Skin epidermis (tissue), 12 donors: ENCODE measurements at regions not wholly inside any gene's neighbourhood (a gene's known extent, or its start where the extent isn't known, plus 50 kb on each side); places are given as distances from the start of the nearest gene placed in this dataset.
"Not testable (repeated sequence)": the region's sequence is repeated elsewhere in the genome, so short reads cannot be mapped to it uniquely, and the experiment has no call there.

Experiments used
- H3K27ac ChIP-seq, 21 experiments: fragments of 200-600 bp; sonication (generic) in 11 of 21; one replicate each; pipeline ENCODE4 v1.5.0; 2020; ENCODE audit warnings: mild to moderate bottlenecking in 3 of 21, inconsistent platforms in 2 of 21, moderate library complexity in 2 of 21
- H3K4me3 ChIP-seq, 7 experiments: fragments of 200-600 bp; sonication (generic) in 2 of 7; one replicate each; pipeline ENCODE4 v1.5.0; 2020; ENCODE audit warnings: inconsistent platforms in 2 of 7, mild to moderate bottlenecking in 2 of 7, moderate library complexity in 1 of 7

- no peak overlapping the region for H3K27ac ChIP-seq
- H3K4me3 ChIP-seq, result no peak overlapping the region
Measured at GRCh38 chr4:106607558-106607957, 239.0 kb upstream of the GIMD1 start.

DNA sequence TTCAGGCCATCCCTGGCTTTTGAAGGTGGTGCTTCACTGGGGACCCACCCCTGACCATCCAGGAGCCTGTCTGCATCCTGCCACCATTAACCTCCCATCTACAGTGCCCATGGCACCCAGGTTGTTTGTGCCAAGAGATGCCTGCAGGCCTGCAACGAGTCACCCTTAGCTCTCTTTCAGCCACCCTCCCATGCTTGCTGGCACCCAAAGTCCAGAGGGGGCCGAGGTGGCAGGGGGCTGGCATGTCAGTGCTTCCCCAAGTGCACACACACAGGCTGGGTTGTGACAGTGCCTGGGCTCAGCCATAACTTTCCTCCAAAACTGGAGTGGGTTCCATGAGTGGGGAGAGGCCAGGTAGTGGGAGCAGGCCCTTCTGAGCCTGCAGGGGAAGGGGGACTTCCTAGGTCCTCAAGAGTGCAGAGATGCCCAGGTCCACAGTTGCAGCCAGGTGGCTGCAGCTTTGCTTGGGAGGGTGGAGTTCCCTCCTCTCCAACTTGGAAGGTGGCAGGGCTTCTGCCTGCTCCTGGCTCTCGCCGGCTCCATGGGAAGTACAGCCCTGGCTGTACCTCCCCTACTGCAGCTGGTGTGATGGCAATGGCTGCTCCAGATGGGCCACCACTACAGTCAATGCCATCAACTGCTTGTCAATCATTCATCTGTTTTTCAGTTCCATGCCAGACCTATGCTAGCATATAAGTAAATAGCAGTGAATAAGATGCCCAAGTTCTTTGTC is 235.9 kb upstream of the GIMD1 start:
- H3K4me3 ChIP-seq, result no peak overlapping the region
- no peak overlapping the region for H3K27ac ChIP-seq

- no peak overlapping the region for H3K27ac ChIP-seq
- H3K4me3 ChIP-seq, result no peak overlapping the region
Measured at GRCh38 chr4:106603471-106603870, 234.9 kb upstream of the GIMD1 start.

DNA sequence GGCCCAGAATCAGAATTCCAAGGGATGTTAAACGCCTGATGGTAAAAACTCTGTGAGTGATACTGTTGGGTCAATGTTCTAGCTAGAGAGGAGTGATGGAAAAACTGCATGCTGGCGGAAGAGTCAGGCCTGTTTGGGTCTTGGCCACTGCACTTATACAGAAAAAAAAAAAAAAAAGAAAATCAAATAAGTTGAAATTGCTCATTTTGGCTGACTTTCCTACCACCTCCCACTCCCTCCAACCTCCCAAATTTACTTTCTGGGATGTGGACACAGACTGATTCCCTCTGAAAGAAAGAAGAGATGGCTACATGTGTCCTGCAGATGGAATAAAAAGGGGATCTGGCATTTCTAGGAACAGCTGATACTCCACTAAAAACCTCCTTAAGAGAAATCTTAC is 234.1 kb upstream of the GIMD1 start:
- Histone ChIP-seq H3K27ac (no peak overlapping the region), H3K4me3 (no peak overlapping the region)

DNA sequence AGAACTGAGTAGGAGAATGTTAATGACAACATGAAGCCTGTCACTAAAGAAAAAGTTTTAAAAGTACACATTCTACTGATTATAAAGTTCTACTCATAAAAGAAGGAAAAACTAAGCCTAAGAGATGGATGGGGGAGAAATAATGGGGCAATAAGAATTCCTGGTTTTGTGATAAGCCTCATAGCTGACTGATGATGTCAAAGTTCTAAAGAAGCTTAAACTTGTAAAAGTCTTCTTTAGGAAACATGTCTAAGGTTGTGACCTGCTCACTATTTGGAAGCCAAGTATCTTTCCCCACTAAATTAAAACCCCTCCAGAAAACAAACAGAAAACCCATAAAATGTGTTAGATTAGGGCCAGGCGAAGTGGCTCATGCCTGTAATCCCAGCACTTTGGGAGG is 232.9 kb upstream of the GIMD1 start:
- Histone ChIP-seq H3K4me3 (no peak overlapping the region), H3K27ac (no peak overlapping the region)

DNA sequence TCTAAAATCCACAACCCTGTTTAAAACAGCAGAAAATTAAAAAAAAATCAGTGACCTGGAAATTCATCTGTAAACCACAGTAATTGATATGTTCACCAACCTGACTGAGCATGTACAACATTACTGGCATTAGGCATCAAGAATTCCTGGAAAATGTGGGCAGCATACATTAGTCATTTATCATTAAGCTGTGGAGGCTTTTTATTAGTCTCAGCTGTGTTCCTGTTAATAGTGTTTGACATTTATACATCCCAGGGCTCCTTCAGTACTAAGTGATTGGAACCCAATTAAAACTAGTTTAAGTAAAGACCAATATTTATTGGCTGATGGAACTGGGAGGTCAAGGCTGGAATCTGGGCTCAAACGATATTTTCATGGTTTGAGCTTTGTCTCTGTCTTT is 227.3 kb upstream of the GIMD1 start:
- H3K27ac ChIP-seq, result no peak overlapping the region
- no peak overlapping the region for H3K4me3 ChIP-seq

- Histone ChIP-seq H3K27ac (no peak overlapping the region), H3K4me3 (no peak overlapping the region)
Measured at GRCh38 chr4:106594291-106594952, 225.8 kb upstream of the GIMD1 start.

GRCh38 chr4:106588891-106589290 is 220.3 kb upstream of the GIMD1 start:
- Histone ChIP-seq H3K27ac (no peak overlapping the region), H3K4me3 (no peak overlapping the region)

DNA sequence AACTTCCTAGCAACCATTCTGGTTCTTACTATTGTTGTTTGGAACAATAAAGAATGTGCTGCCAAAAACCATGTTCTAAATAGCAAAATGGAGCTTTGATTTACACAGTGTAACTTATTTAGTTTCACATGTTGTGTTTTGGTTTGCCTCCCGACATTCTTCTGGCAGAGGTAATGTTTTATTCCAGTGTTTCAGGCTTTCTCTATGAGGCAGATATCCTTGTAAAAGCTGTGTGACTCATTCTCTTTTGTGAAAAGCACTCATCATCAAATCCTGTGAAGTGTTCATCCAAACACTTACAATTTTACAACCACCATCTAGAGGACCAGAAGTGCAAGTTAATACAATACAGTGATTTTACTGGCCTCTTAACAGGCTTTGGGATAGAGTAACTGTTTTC is 219.0 kb upstream of the GIMD1 start:
- Histone ChIP-seq H3K4me3 (no peak overlapping the region), H3K27ac (peak overlapping the region in 1 of 21 experiments; percentile 33)

DNA sequence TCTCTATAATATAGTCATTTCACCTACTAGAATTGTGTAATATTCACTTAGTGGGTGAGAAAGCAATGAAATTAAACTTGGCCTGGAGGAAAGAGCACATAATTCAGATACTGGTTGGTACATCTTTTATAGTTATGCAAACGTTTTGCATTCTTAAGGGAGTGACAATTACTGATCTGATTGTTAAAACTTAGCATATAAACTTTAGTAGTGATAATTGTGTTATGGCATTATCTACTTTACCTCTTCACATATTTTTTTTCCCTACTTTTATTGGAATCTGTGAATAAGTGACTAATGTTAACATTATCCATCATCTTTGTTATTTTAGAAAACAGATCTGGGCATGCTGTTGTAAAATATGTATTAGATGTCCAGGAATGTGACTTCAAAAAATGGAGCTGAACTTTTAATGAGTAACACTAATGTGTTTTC is 217.4 kb upstream of the GIMD1 start:
- no peak overlapping the region for H3K4me3 ChIP-seq
- no peak overlapping the region for H3K27ac ChIP-seq

DNA sequence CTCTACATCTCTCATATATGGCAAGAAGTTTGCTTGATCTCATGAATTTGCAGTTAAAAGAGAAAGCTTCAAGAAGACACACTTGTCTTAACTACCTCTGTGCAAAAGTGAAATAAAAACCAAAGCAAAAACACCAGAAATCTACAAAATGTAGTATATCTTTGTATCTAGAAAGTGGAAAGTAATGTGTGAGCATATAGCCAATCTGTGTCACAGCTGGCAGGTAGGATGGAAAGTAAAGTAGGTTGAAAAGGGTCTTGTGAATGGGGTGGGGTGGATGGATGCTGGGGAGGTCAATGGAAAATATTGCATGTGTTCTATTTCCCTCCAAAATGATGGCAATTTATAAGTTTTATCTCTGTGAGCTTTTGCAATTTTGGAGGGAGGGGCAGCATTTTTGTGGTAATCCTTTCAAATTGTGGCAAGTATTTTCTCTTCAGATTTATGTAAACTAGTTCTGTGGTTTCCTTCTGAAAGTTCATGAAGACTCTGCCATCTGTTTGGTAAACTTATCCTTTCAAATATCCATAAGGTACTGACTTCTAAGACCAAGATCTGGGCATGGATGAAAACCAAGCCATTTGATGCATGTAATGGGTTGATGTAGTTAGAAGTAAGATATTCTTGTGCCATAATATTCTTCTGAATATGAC is 215.9 kb upstream of the GIMD1 start:
- Histone ChIP-seq H3K27ac (peak overlapping the region in 1 of 21 experiments; percentile 50), H3K4me3 (no peak overlapping the region)

DNA sequence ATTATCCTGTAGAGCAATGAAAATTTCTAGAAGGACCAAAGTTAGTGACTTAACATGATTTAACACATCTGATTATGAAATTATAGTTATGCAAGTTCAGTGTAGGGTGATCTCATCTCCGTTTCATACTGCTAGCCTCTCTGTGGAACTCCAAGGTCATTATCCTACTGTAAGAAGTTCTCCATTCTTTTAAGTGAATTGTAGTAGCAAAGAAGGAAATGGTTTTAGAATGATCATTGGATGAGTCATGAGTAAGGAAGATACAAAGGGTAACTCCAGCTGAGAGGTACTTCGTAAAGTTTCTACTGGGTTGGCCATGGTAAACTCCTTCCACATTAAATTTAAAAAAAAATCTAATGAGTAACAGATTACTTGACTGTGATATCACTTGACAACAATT is 215.0 kb upstream of the GIMD1 start:
- no peak overlapping the region for H3K27ac ChIP-seq
- H3K4me3 ChIP-seq, result no peak overlapping the region

- Histone ChIP-seq H3K27ac (no peak overlapping the region), H3K4me3 (no peak overlapping the region)
Measured at GRCh38 chr4:106583108-106583507, 214.5 kb upstream of the GIMD1 start.

DNA sequence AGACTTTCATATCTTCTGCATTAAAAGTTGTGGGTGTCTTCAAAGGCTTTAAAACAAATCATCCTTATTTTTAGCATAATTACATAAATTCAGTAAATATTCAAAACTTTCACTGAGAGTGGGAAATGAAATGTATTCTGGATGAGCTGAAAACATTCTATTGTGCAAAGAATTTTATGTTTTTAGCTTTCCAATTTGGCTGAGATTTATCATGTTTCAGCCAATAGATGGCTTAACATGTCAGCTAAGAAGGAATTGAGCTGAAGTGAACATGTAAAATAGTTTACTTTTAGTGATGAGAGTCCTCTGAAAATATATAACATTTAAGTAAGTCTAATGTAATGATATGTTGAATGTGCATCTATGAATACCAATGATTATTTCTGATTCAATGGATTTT is 213.5 kb upstream of the GIMD1 start:
- Histone ChIP-seq H3K4me3 (no peak overlapping the region), H3K27ac (no peak overlapping the region)

GRCh38 chr4:106579236-106579635 is 210.7 kb upstream of the GIMD1 start:
- no peak overlapping the region for H3K27ac ChIP-seq
- H3K4me3 ChIP-seq, result no peak overlapping the region

DNA sequence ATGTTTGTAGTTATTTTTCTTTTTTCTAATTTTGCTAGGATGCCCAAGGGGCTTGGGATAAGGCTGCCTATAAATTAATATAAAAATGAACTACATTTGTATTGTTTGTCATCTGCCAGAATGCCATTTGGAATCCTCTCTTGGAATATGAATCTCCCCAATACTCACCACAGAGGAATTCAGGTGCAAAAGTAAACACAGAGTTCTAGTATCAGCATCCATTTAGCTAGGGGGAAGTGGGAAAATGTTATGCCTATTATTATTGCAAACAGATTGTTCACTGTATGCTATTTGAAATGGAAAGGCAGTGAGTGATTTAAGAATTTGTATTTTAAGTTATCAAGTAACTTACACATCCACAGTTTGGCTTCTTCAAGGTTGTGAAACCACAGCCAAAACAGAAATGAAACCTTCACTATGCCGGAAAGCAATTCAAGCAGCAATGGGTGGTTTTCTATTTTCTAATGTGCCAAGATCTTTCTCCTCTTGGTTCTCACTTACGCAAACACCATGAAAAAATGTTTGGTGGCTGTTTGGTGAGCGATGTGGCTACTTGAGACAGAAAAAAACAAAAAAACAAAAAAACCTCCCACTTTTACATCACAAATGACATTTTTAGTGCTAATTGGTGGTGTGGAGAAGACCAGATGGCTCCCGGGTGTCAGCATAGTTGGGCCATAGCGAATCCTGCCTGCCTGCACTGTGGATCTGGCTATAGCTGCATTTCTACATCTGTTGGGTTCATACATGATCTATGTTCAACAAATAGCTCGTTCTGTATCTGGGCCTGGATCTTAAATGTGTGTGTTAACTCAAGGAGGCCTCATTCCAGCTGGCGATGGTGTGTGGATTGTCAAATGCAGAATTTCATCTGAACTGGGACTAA is 200.8 kb upstream of the GIMD1 start:
- no peak overlapping the region for H3K4me3 ChIP-seq
- H3K27ac ChIP-seq, result no peak overlapping the region

DNA sequence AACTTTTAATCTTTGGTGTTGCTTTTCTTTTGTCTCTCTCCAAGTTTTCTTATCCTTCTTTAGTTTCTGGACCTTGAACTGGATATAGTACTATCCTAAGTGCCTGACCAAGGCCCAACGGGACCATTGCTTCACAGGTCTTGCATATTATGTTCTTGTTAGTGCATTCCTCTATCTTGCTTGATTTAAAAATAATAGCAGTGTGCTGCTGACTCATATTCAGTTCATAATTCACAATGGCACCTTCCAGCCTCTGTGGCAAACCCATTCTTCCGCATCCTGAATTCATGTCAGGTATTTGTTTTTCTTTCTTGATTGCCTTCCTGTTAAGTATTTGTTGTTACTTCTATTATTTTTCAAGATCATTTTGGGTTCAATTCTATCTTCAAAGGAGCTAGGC is 197.1 kb upstream of the GIMD1 start:
- Histone ChIP-seq H3K27ac (no peak overlapping the region), H3K4me3 (no peak overlapping the region)

DNA sequence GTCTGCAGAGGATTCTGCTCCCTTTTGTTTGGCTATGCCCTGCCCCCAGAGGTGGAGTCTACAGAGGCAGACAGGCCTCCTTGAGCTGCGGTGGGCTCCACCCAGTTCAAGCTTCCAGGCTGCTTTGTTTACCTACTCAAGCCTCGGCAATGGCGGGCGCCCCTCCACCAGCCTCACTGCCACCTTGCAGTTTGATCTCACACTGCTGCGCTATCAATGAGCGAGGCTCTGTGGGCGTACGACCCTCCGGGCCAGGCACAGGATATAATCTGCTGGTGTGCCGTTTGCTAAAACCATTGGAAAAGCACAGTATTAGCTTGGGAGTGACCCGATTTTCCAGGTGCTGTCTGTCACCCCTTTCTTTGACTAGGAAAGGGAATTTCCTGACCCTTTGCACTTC is 195.1 kb upstream of the GIMD1 start:
- not testable (repeated sequence) for H3K27ac ChIP-seq

DNA sequence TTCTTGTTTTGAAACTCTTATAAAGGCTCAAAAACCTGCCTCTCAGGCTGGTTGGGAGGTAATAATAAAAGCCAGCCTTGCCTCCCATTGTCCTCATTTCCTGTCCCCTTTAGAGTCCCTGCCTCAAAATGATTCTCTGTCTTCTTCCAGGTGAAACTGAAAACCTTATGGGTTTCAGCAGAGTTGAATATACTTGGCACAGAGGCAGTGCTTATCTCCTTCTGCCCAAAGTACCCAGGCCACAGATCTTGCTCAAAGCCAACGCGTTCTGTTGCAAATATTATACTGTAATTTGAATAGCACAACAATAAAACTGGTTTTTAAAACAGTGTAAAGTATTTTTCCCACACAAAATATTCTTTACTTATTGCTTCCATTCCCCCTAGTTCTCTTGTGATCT is 183.1 kb upstream of the GIMD1 start:
- no peak overlapping the region for H3K4me3 ChIP-seq

More for the DNA sequence above, 195.1 kb upstream of the GIMD1 start:
- H3K4me3 ChIP-seq, result not testable (repeated sequence)

GRCh38 chr4:106548446-106549044 is 180.0 kb upstream of the GIMD1 start:
- no peak overlapping the region for H3K4me3 ChIP-seq

More for the DNA sequence above, 183.1 kb upstream of the GIMD1 start:
- H3K27ac ChIP-seq, result no peak overlapping the region

More at GRCh38 chr4:106548446-106549044, 180.0 kb upstream of the GIMD1 start:
- H3K27ac ChIP-seq, result no peak overlapping the region
